GM23338 (cell line): ENCODE measurements at regions not wholly inside any gene's neighbourhood (a gene's known extent, or its start where the extent isn't known, plus 50 kb on each side); places are given as distances from the start of the nearest gene placed in this dataset.

Source experiments
- ATAC-seq: fragments of 200-7000 bp; cut with Tn5 transposase; 3 replicates; pipeline ENCODE4 v1.9.1; 2020
- DNase-seq: peaks from one replicate; pipeline ENCODE4 v3.0.0-alpha.2; 2015; ENCODE audit warnings: low spot score
- H2AFZ ChIP-seq: fragments of 200-600 bp; sonication (generic); 2 replicates; pipeline ENCODE4 v1.8.0; 2016; ENCODE audit warnings: antibody characterized with exemption, mild to moderate bottlenecking, moderate library complexity
- H3F3A ChIP-seq: fragments of 200-600 bp; sonication (generic); replicated peaks from 2 replicates; pipeline ENCODE4 v1.8.0; 2017; ENCODE audit warnings: antibody characterized with exemption, mixed run types, low read depth
- H3K27ac ChIP-seq: fragments of 200-600 bp; sonication (generic); 2 replicates; pipeline ENCODE4 v1.6.1; 2016; ENCODE audit warnings: low read depth
- H3K27me3 ChIP-seq: fragments of 200-600 bp; sonication (generic); 2 replicates; pipeline ENCODE4 v1.8.0; 2016; ENCODE audit warnings: mild to moderate bottlenecking, mixed run types, moderate library complexity; ENCODE audit not compliant: insufficient read depth
- H3K36me3 ChIP-seq: fragments of 200-600 bp; sonication (generic); 2 replicates; pipeline ENCODE4 v1.8.0; 2016; ENCODE audit warnings: mild to moderate bottlenecking; ENCODE audit not compliant: insufficient read depth
- H3K4me1 ChIP-seq: fragments of 200-600 bp; sonication (generic); 2 replicates; pipeline ENCODE4 v1.8.0; 2016; ENCODE audit warnings: mild to moderate bottlenecking, moderate library complexity; ENCODE audit not compliant: insufficient read depth
- H3K4me2 ChIP-seq: fragments of 200-600 bp; sonication (generic); 2 replicates; pipeline ENCODE4 v1.7.1; 2017; ENCODE audit warnings: mixed run types
- H3K4me3 ChIP-seq: fragments of 200-600 bp; sonication (generic); 2 replicates; pipeline ENCODE4 v1.6.1; 2016; ENCODE audit warnings: mixed run types
- H3K79me2 ChIP-seq: fragments of 200-600 bp; sonication (generic); replicated peaks from 2 replicates; pipeline ENCODE4 v1.8.0; 2017; ENCODE audit warnings: mild to moderate bottlenecking; ENCODE audit not compliant: insufficient read depth
- H3K9me2 ChIP-seq: fragments of 200-600 bp; sonication (generic); 2 replicates; pipeline ENCODE4 v1.8.0; 2017; ENCODE audit not compliant: insufficient read depth
- H4K20me1 ChIP-seq: fragments of 200-600 bp; sonication (generic); replicated peaks from 2 replicates; pipeline ENCODE4 v1.8.0; 2017; ENCODE audit warnings: mild to moderate bottlenecking; ENCODE audit not compliant: insufficient read depth
- H3K27ac Mint-ChIP-seq: 2 replicates; pipeline ENCODE4 v1.8.0; 2020; ENCODE audit warnings: inconsistent platforms, mild to moderate bottlenecking, moderate library complexity, mixed read lengths
- H3K27me3 Mint-ChIP-seq: 3 replicates; pipeline ENCODE4 v1.8.0; 2022; ENCODE audit warnings: low read depth, mild to moderate bottlenecking, moderate library complexity, mixed read lengths, inconsistent platforms; ENCODE audit not compliant: insufficient read depth, poor library complexity
- H3K36me3 Mint-ChIP-seq: 3 replicates; pipeline ENCODE4 v1.8.0; 2021; ENCODE audit warnings: low read depth, mild to moderate bottlenecking, inconsistent platforms, moderate library complexity, mixed read lengths
- H3K4me1 Mint-ChIP-seq: 3 replicates; pipeline ENCODE4 v1.8.0; 2020; ENCODE audit warnings: mild to moderate bottlenecking, inconsistent platforms, mixed read lengths
- H3K4me3 Mint-ChIP-seq: 3 replicates; pipeline ENCODE4 v1.8.0; 2021; ENCODE audit warnings: moderate library complexity, mild to moderate bottlenecking, inconsistent platforms, mixed read lengths
- H3K9me3 Mint-ChIP-seq: 3 replicates; pipeline ENCODE4 v1.8.0; 2020; ENCODE audit warnings: moderate library complexity, mild to moderate bottlenecking, inconsistent platforms, mixed read lengths
- CREB1 ChIP-seq: fragments of 250-450 bp; sonication (Bioruptor Pico); IDR thresholded peaks from 2 replicates; pipeline ENCODE4 v1.5.0; 2020; ENCODE audit warnings: low read depth, mild to moderate bottlenecking, moderate library complexity
- EZH2 ChIP-seq: fragments of 200-600 bp; sonication (generic); IDR thresholded peaks from one replicate; pipeline ENCODE4 v1.8.0; 2017; ENCODE audit warnings: antibody characterized with exemption, mild to moderate bottlenecking, low read depth; ENCODE audit not compliant: unreplicated experiment
- EZH2phosphoT487 ChIP-seq: fragments of 200-600 bp; sonication (generic); IDR thresholded peaks from one replicate; pipeline ENCODE4 v1.8.1; 2018; ENCODE audit warnings: antibody characterized with exemption; ENCODE audit not compliant: unreplicated experiment
- JUNB ChIP-seq: IDR thresholded peaks from one replicate; pipeline ENCODE4 v1.6.1; 2016; ENCODE audit warnings: antibody characterized with exemption; ENCODE audit not compliant: unreplicated experiment
- NANOG ChIP-seq: IDR thresholded peaks from 2 replicates; pipeline ENCODE4 v1.6.1; 2016; ENCODE audit warnings: antibody characterized with exemption, borderline replicate concordance
- POLR2AphosphoS5 ChIP-seq: IDR thresholded peaks from 2 replicates; pipeline ENCODE4 v1.6.1; 2016; ENCODE audit warnings: antibody characterized with exemption, low read depth
- STAT1 ChIP-seq: IDR thresholded peaks from one replicate; pipeline ENCODE4 v1.6.1; 2016; ENCODE audit warnings: antibody characterized with exemption; ENCODE audit not compliant: unreplicated experiment
- ZNF114 ChIP-seq: fragments of 250-450 bp; sonication (Bioruptor Pico); IDR thresholded peaks from 2 replicates; pipeline ENCODE4 v1.5.0; 2020; ENCODE audit warnings: mild to moderate bottlenecking, moderate library complexity
- ZNF331 ChIP-seq: fragments of 250-450 bp; sonication (Bioruptor Pico); IDR thresholded peaks from 2 replicates; pipeline ENCODE4 v1.5.0; 2020; ENCODE audit warnings: low read depth, mild to moderate bottlenecking, moderate library complexity
- TF ChIP-seq, protein P1 (sequence below), 2 experiments: fragments of 200-600 bp in 1 of 2; sonication (generic) in 1 of 2; conservative IDR thresholded peaks; 2 replicates each; pipeline versions ENCODE4 v1.5.1 to v1.6.1; 2016 to 2017; ENCODE audit warnings: antibody characterized with exemption in 2 of 2, low read depth in 2 of 2, mild to moderate bottlenecking in 2 of 2, moderate library complexity in 1 of 2
- TF ChIP-seq, protein P2 (sequence below): IDR thresholded peaks from 2 replicates; pipeline ENCODE4 v1.6.1; 2016; ENCODE audit warnings: antibody characterized with exemption
- TF ChIP-seq, protein P3 (sequence below): IDR thresholded peaks from one replicate; pipeline ENCODE4 v1.6.1; 2018; ENCODE audit warnings: antibody characterized with exemption; ENCODE audit not compliant: unreplicated experiment
- TF ChIP-seq, protein P4 (sequence below): fragments of 250-450 bp; sonication (Bioruptor Pico); IDR thresholded peaks from 2 replicates; pipeline ENCODE4 v1.5.0; 2020; ENCODE audit warnings: mild to moderate bottlenecking, moderate library complexity

DNA sequence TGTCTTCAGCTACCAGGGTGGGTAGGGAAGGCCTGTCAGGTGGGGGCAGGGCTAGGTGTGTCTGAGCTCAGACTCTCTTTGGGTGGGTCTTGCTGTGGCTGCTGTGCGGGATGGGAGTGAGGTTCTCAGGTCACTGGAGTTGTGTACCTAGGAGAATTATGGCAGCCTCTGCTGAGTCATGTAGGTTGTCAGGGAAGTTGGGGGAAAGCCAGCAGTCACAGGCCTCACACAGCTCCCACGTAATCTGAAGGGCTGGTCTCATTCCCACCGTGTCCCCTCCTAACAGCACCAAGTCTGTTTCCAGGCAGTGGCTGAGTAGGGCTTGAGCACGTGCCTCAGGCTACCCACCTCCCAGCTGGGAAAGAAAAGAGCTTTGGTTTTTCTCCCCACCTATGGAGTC, 67.0 kb downstream of the CHCHD4 start:
- Mint-ChIP-seq H3K4me1 (no peaks in the 10 kb centered on the region), H3K27ac (no peak overlapping the region), H3K4me3 (no peak overlapping the region), H3K36me3 (no peaks in the 10 kb centered on the region; the same call in 1 of the 3 replicates), H3K27me3 (no peaks in the 10 kb centered on the region), H3K9me3 (peaks cover 27% of the 10 kb centered on the region)
- H3K4me1 ChIP-seq: no peaks in the 10 kb centered on the region
- H3K4me3 ChIP-seq: no peak overlapping the region
- DNase-seq: no peak
- H3K36me3 ChIP-seq: no peaks in the 10 kb centered on the region; the same call in 1 of the 2 replicates
- no peaks in the 10 kb centered on the region for H3F3A ChIP-seq
- H3K79me2 ChIP-seq: no peaks in the 10 kb centered on the region
- no peaks in the 10 kb centered on the region; the same call in 1 of the 2 replicates for H3K9me2 ChIP-seq
- no peak overlapping the region for H3K4me2 ChIP-seq
- ATAC-seq: no peak
- TF ChIP-seq STAT1 (no peak), ZNF114 (no peak), JUNB (no peak), NANOG (no peak), CREB1 (CRISPR knock-in tag) (no peak), EZH2phosphoT487 (no peak), ZNF331 (CRISPR knock-in tag) (no peak), EZH2 (no peak), POLR2AphosphoS5 (no peak)
- TF ChIP-seq, protein P1, sequence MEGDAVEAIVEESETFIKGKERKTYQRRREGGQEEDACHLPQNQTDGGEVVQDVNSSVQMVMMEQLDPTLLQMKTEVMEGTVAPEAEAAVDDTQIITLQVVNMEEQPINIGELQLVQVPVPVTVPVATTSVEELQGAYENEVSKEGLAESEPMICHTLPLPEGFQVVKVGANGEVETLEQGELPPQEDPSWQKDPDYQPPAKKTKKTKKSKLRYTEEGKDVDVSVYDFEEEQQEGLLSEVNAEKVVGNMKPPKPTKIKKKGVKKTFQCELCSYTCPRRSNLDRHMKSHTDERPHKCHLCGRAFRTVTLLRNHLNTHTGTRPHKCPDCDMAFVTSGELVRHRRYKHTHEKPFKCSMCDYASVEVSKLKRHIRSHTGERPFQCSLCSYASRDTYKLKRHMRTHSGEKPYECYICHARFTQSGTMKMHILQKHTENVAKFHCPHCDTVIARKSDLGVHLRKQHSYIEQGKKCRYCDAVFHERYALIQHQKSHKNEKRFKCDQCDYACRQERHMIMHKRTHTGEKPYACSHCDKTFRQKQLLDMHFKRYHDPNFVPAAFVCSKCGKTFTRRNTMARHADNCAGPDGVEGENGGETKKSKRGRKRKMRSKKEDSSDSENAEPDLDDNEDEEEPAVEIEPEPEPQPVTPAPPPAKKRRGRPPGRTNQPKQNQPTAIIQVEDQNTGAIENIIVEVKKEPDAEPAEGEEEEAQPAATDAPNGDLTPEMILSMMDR (conservative IDR thresholded peaks at IDR 0.05; ENCODE audit: low read depth in 2 of 2): no peak
- TF ChIP-seq, protein P2, sequence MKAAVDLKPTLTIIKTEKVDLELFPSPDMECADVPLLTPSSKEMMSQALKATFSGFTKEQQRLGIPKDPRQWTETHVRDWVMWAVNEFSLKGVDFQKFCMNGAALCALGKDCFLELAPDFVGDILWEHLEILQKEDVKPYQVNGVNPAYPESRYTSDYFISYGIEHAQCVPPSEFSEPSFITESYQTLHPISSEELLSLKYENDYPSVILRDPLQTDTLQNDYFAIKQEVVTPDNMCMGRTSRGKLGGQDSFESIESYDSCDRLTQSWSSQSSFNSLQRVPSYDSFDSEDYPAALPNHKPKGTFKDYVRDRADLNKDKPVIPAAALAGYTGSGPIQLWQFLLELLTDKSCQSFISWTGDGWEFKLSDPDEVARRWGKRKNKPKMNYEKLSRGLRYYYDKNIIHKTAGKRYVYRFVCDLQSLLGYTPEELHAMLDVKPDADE: no peak
- TF ChIP-seq, protein P3, sequence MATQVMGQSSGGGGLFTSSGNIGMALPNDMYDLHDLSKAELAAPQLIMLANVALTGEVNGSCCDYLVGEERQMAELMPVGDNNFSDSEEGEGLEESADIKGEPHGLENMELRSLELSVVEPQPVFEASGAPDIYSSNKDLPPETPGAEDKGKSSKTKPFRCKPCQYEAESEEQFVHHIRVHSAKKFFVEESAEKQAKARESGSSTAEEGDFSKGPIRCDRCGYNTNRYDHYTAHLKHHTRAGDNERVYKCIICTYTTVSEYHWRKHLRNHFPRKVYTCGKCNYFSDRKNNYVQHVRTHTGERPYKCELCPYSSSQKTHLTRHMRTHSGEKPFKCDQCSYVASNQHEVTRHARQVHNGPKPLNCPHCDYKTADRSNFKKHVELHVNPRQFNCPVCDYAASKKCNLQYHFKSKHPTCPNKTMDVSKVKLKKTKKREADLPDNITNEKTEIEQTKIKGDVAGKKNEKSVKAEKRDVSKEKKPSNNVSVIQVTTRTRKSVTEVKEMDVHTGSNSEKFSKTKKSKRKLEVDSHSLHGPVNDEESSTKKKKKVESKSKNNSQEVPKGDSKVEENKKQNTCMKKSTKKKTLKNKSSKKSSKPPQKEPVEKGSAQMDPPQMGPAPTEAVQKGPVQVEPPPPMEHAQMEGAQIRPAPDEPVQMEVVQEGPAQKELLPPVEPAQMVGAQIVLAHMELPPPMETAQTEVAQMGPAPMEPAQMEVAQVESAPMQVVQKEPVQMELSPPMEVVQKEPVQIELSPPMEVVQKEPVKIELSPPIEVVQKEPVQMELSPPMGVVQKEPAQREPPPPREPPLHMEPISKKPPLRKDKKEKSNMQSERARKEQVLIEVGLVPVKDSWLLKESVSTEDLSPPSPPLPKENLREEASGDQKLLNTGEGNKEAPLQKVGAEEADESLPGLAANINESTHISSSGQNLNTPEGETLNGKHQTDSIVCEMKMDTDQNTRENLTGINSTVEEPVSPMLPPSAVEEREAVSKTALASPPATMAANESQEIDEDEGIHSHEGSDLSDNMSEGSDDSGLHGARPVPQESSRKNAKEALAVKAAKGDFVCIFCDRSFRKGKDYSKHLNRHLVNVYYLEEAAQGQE: no peak
- TF ChIP-seq, protein P4, sequence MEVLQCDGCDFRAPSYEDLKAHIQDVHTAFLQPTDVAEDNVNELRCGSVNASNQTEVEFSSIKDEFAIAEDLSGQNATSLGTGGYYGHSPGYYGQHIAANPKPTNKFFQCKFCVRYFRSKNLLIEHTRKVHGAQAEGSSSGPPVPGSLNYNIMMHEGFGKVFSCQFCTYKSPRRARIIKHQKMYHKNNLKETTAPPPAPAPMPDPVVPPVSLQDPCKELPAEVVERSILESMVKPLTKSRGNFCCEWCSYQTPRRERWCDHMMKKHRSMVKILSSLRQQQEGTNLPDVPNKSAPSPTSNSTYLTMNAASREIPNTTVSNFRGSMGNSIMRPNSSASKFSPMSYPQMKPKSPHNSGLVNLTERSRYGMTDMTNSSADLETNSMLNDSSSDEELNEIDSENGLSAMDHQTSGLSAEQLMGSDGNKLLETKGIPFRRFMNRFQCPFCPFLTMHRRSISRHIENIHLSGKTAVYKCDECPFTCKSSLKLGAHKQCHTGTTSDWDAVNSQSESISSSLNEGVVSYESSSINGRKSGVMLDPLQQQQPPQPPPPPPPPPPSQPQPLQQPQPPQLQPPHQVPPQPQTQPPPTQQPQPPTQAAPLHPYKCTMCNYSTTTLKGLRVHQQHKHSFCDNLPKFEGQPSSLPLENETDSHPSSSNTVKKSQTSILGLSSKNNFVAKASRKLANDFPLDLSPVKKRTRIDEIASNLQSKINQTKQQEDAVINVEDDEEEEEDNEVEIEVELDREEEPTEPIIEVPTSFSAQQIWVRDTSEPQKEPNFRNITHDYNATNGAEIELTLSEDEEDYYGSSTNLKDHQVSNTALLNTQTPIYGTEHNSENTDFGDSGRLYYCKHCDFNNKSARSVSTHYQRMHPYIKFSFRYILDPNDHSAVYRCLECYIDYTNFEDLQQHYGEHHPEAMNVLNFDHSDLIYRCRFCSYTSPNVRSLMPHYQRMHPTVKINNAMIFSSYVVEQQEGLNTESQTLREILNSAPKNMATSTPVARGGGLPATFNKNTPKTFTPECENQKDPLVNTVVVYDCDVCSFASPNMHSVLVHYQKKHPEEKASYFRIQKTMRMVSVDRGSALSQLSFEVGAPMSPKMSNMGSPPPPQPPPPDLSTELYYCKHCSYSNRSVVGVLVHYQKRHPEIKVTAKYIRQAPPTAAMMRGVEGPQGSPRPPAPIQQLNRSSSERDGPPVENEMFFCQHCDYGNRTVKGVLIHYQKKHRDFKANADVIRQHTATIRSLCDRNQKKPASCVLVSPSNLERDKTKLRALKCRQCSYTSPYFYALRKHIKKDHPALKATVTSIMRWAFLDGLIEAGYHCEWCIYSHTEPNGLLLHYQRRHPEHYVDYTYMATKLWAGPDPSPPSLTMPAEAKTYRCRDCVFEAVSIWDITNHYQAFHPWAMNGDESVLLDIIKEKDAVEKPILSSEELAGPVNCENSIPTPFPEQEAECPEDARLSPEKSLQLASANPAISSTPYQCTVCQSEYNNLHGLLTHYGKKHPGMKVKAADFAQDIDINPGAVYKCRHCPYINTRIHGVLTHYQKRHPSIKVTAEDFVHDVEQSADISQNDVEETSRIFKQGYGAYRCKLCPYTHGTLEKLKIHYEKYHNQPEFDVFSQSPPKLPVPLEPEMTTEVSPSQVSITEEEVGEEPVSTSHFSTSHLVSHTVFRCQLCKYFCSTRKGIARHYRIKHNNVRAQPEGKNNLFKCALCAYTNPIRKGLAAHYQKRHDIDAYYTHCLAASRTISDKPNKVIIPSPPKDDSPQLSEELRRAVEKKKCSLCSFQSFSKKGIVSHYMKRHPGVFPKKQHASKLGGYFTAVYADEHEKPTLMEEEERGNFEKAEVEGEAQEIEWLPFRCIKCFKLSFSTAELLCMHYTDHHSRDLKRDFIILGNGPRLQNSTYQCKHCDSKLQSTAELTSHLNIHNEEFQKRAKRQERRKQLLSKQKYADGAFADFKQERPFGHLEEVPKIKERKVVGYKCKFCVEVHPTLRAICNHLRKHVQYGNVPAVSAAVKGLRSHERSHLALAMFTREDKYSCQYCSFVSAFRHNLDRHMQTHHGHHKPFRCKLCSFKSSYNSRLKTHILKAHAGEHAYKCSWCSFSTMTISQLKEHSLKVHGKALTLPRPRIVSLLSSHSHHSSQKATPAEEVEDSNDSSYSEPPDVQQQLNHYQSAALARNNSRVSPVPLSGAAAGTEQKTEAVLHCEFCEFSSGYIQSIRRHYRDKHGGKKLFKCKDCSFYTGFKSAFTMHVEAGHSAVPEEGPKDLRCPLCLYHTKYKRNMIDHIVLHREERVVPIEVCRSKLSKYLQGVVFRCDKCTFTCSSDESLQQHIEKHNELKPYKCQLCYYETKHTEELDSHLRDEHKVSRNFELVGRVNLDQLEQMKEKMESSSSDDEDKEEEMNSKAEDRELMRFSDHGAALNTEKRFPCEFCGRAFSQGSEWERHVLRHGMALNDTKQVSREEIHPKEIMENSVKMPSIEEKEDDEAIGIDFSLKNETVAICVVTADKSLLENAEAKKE: no peak
- no peak overlapping the region for H3K27ac ChIP-seq
- no peaks in the 10 kb centered on the region for H4K20me1 ChIP-seq
- no peak overlapping the region for H2AFZ ChIP-seq
- no peaks in the 10 kb centered on the region for H3K27me3 ChIP-seq
